GM23338 (cell line): ENCODE measurements at regions not wholly inside any gene's neighbourhood (a gene's known extent, or its start where the extent isn't known, plus 50 kb on each side); places are given as distances from the start of the nearest gene placed in this dataset.
A peak's percentile ranks its signal among the peaks of the same experiment; 100 is the strongest.

Experiments used
- ATAC-seq: fragments of 200-7000 bp; cut with Tn5 transposase; 3 replicates; pipeline ENCODE4 v1.9.1; 2020
- DNase-seq: peaks from one replicate; pipeline ENCODE4 v3.0.0-alpha.2; 2015; ENCODE audit warnings: low spot score
- H2AFZ ChIP-seq: fragments of 200-600 bp; sonication (generic); 2 replicates; pipeline ENCODE4 v1.8.0; 2016; ENCODE audit warnings: antibody characterized with exemption, mild to moderate bottlenecking, moderate library complexity
- H3F3A ChIP-seq: fragments of 200-600 bp; sonication (generic); replicated peaks from 2 replicates; pipeline ENCODE4 v1.8.0; 2017; ENCODE audit warnings: antibody characterized with exemption, mixed run types, low read depth
- H3K27ac ChIP-seq: fragments of 200-600 bp; sonication (generic); 2 replicates; pipeline ENCODE4 v1.6.1; 2016; ENCODE audit warnings: low read depth
- H3K27me3 ChIP-seq: fragments of 200-600 bp; sonication (generic); 2 replicates; pipeline ENCODE4 v1.8.0; 2016; ENCODE audit warnings: mild to moderate bottlenecking, mixed run types, moderate library complexity; ENCODE audit not compliant: insufficient read depth
- H3K36me3 ChIP-seq: fragments of 200-600 bp; sonication (generic); 2 replicates; pipeline ENCODE4 v1.8.0; 2016; ENCODE audit warnings: mild to moderate bottlenecking; ENCODE audit not compliant: insufficient read depth
- H3K4me1 ChIP-seq: fragments of 200-600 bp; sonication (generic); 2 replicates; pipeline ENCODE4 v1.8.0; 2016; ENCODE audit warnings: mild to moderate bottlenecking, moderate library complexity; ENCODE audit not compliant: insufficient read depth
- H3K4me2 ChIP-seq: fragments of 200-600 bp; sonication (generic); 2 replicates; pipeline ENCODE4 v1.7.1; 2017; ENCODE audit warnings: mixed run types
- H3K4me3 ChIP-seq: fragments of 200-600 bp; sonication (generic); 2 replicates; pipeline ENCODE4 v1.6.1; 2016; ENCODE audit warnings: mixed run types
- H3K79me2 ChIP-seq: fragments of 200-600 bp; sonication (generic); replicated peaks from 2 replicates; pipeline ENCODE4 v1.8.0; 2017; ENCODE audit warnings: mild to moderate bottlenecking; ENCODE audit not compliant: insufficient read depth
- H3K9me2 ChIP-seq: fragments of 200-600 bp; sonication (generic); 2 replicates; pipeline ENCODE4 v1.8.0; 2017; ENCODE audit not compliant: insufficient read depth
- H4K20me1 ChIP-seq: fragments of 200-600 bp; sonication (generic); replicated peaks from 2 replicates; pipeline ENCODE4 v1.8.0; 2017; ENCODE audit warnings: mild to moderate bottlenecking; ENCODE audit not compliant: insufficient read depth
- H3K27ac Mint-ChIP-seq: 2 replicates; pipeline ENCODE4 v1.8.0; 2020; ENCODE audit warnings: inconsistent platforms, mild to moderate bottlenecking, moderate library complexity, mixed read lengths
- H3K27me3 Mint-ChIP-seq: 3 replicates; pipeline ENCODE4 v1.8.0; 2022; ENCODE audit warnings: low read depth, mild to moderate bottlenecking, moderate library complexity, mixed read lengths, inconsistent platforms; ENCODE audit not compliant: insufficient read depth, poor library complexity
- H3K36me3 Mint-ChIP-seq: 3 replicates; pipeline ENCODE4 v1.8.0; 2021; ENCODE audit warnings: low read depth, mild to moderate bottlenecking, inconsistent platforms, moderate library complexity, mixed read lengths
- H3K4me1 Mint-ChIP-seq: 3 replicates; pipeline ENCODE4 v1.8.0; 2020; ENCODE audit warnings: mild to moderate bottlenecking, inconsistent platforms, mixed read lengths
- H3K4me3 Mint-ChIP-seq: 3 replicates; pipeline ENCODE4 v1.8.0; 2021; ENCODE audit warnings: moderate library complexity, mild to moderate bottlenecking, inconsistent platforms, mixed read lengths
- H3K9me3 Mint-ChIP-seq: 3 replicates; pipeline ENCODE4 v1.8.0; 2020; ENCODE audit warnings: moderate library complexity, mild to moderate bottlenecking, inconsistent platforms, mixed read lengths
- EZH2 ChIP-seq: fragments of 200-600 bp; sonication (generic); IDR thresholded peaks from one replicate; pipeline ENCODE4 v1.8.0; 2017; ENCODE audit warnings: antibody characterized with exemption, mild to moderate bottlenecking, low read depth; ENCODE audit not compliant: unreplicated experiment
- EZH2phosphoT487 ChIP-seq: fragments of 200-600 bp; sonication (generic); IDR thresholded peaks from one replicate; pipeline ENCODE4 v1.8.1; 2018; ENCODE audit warnings: antibody characterized with exemption; ENCODE audit not compliant: unreplicated experiment
- JUNB ChIP-seq: IDR thresholded peaks from one replicate; pipeline ENCODE4 v1.6.1; 2016; ENCODE audit warnings: antibody characterized with exemption; ENCODE audit not compliant: unreplicated experiment
- REST ChIP-seq: IDR thresholded peaks from one replicate; pipeline ENCODE4 v1.6.1; 2018; ENCODE audit warnings: antibody characterized with exemption; ENCODE audit not compliant: unreplicated experiment
- ZNF462 ChIP-seq: fragments of 250-450 bp; sonication (Bioruptor Pico); IDR thresholded peaks from 2 replicates; pipeline ENCODE4 v1.5.0; 2020; ENCODE audit warnings: mild to moderate bottlenecking, moderate library complexity

- DNase-seq (no peak), ATAC-seq (no peak)
- H4K20me1 ChIP-seq: no peaks in the 10 kb centered on the region
- H3K4me1 ChIP-seq: no peaks in the 10 kb centered on the region
- Mint-ChIP-seq H3K27me3 (peaks cover 2% of the 10 kb centered on the region), H3K4me1 (no peaks in the 10 kb centered on the region), H3K4me3 (no peak overlapping the region), H3K27ac (no peak overlapping the region), H3K9me3 (peaks cover 13% of the 10 kb centered on the region; the same call in 2 of the 3 replicates), H3K36me3 (peaks cover 9% of the 10 kb centered on the region; the same call in 2 of the 3 replicates)
- no peaks in the 10 kb centered on the region for H3K79me2 ChIP-seq
- H3K27ac ChIP-seq: no peak overlapping the region
- H2AFZ ChIP-seq: peak overlapping the region; percentile 76
- H3K9me2 ChIP-seq: no peaks in the 10 kb centered on the region
- H3K4me2 ChIP-seq: no peak overlapping the region
- H3F3A ChIP-seq: no peaks in the 10 kb centered on the region
- no peaks in the 10 kb centered on the region for H3K27me3 ChIP-seq
- H3K36me3 ChIP-seq: no peaks in the 10 kb centered on the region
- TF ChIP-seq EZH2: no peak
- no peak for TF ChIP-seq REST
- TF ChIP-seq EZH2phosphoT487: no peak
- no peak for TF ChIP-seq JUNB
- TF ChIP-seq ZNF462: no peak
- H3K4me3 ChIP-seq: no peak overlapping the region
Observed at GRCh38 chr1:109814223-109814622, 50.5 kb upstream of the EPS8L3 start.
